HEK293T (cell line): ENCODE measurements at regions not wholly inside any gene's neighbourhood (a gene's known extent, or its start where the extent isn't known, plus 50 kb on each side); places are given as distances from the start of the nearest gene placed in this dataset.
A peak's percentile ranks its signal among the peaks of the same experiment; 100 is the strongest.

Source experiments
- CTCF ChIA-PET: fragments of 350-600 bp; formaldehyde crosslinking; extraction: SDS; loops from one replicate; lab custom pipeline; 2021; ENCODE audit warnings: antibody characterized with exemption, inconsistent platforms; lab: Yijun Ruan, JAX
- POLR2A ChIA-PET: fragments of 350-600 bp; formaldehyde crosslinking; extraction: SDS; loops from one replicate; lab custom pipeline; 2020; ENCODE audit warnings: antibody characterized with exemption, inconsistent platforms; lab: Yijun Ruan, JAX
- DNase-seq: peaks from one replicate; pipeline ENCODE4 v3.0.0; 2012; ENCODE audit warnings: mixed read lengths; ENCODE audit errors: extremely low spot score
- ARNT ChIP-seq: fragments of 450-650 bp; IDR thresholded peaks from 2 replicates; pipeline ENCODE4 v1.6.1; 2017; ENCODE audit warnings: mild to moderate bottlenecking
- BHLHE40 ChIP-seq: fragments of 450-650 bp; IDR thresholded peaks from 2 replicates; pipeline ENCODE4 v1.6.1; 2016; ENCODE audit warnings: mild to moderate bottlenecking, moderate library complexity, borderline replicate concordance
- CTBP1 ChIP-seq: fragments of 450-650 bp; IDR thresholded peaks from 2 replicates; pipeline ENCODE4 v1.6.1; 2016; ENCODE audit warnings: borderline replicate concordance
- ELF4 ChIP-seq: fragments of 450-650 bp; IDR thresholded peaks from 2 replicates; pipeline ENCODE4 v1.6.1; 2017; ENCODE audit warnings: antibody characterized with exemption
- FOXA1 ChIP-seq: fragments of 450-650 bp; IDR thresholded peaks from 2 replicates; pipeline ENCODE4 v1.6.1; 2016; ENCODE audit warnings: mild to moderate bottlenecking
- FOXK2 ChIP-seq: fragments of 450-650 bp; IDR thresholded peaks from 2 replicates; pipeline ENCODE4 v1.6.1; 2016; ENCODE audit warnings: mild to moderate bottlenecking
- FOXM1 ChIP-seq: fragments of 450-650 bp; IDR thresholded peaks from 2 replicates; pipeline ENCODE4 v1.6.1; 2017; ENCODE audit warnings: mild to moderate bottlenecking, borderline replicate concordance
- HDGF ChIP-seq: fragments of 450-650 bp; IDR thresholded peaks from 2 replicates; pipeline ENCODE4 v1.6.1; 2017; ENCODE audit warnings: antibody characterized with exemption, borderline replicate concordance
- L3MBTL2 ChIP-seq: fragments of 450-650 bp; conservative IDR thresholded peaks from 2 replicates; pipeline ENCODE4 v1.6.1; 2016; ENCODE audit warnings: mild to moderate bottlenecking
- LEF1 ChIP-seq: fragments of 450-650 bp; IDR thresholded peaks from 2 replicates; pipeline ENCODE4 v1.6.1; 2017; ENCODE audit warnings: mild to moderate bottlenecking, borderline replicate concordance
- NFRKB ChIP-seq: fragments of 450-650 bp; IDR thresholded peaks from 2 replicates; pipeline ENCODE4 v1.6.1; 2016; ENCODE audit warnings: mild to moderate bottlenecking, moderate library complexity
- PKNOX1 ChIP-seq: fragments of 450-650 bp; IDR thresholded peaks from 2 replicates; pipeline ENCODE4 v1.6.1; 2016
- SP1 ChIP-seq: fragments of 450-650 bp; IDR thresholded peaks from 2 replicates; pipeline ENCODE4 v1.6.1; 2017
- SUZ12 ChIP-seq: fragments of 450-650 bp; IDR thresholded peaks from 2 replicates; pipeline ENCODE4 v1.6.1; 2016; ENCODE audit warnings: mild to moderate bottlenecking
- TARDBP ChIP-seq: fragments of 450-650 bp; IDR thresholded peaks from 2 replicates; pipeline ENCODE4 v1.6.1; 2016
- ZNF384 ChIP-seq: fragments of 450-650 bp; IDR thresholded peaks from 2 replicates; pipeline ENCODE4 v1.6.1; 2016

- DNase-seq: no peak
- TF ChIP-seq FOXA1 (no peak), SUZ12 (no peak), L3MBTL2 (no peak), FOXK2 (no peak), ELF4 (no peak), FOXM1 (no peak), SP1 (no peak), PKNOX1 (no peak), HDGF (no peak), BHLHE40 (no peak), ZNF384 (no peak), ARNT (no peak)
- POLR2A ChIA-PET: no interaction called here
- CTCF ChIA-PET: interaction anchor here (0.6 kb wide), 1 partner anchor 414 kb away, joined by 3 read pairs; no protein-coding TSS in a partner anchor
Observed at GRCh38 chr3:55296791-55297190, 190.3 kb downstream of the WNT5A start.

- DNase-seq: no peak
- ChIA-PET POLR2A (no interaction called here), CTCF (no interaction called here)
Observed at GRCh38 chr3:55296030-55296429, 191.1 kb downstream of the WNT5A start.

GRCh38 chr3:55294557-55294956 is 192.5 kb downstream of the WNT5A start:
- POLR2A ChIA-PET: no interaction called here
- TF ChIP-seq FOXK2 (no peak), TARDBP (no peak), SUZ12 (no peak), CTBP1 (no peak), LEF1 (no peak), L3MBTL2 (no peak), ELF4 (no peak)
- CTCF ChIA-PET: no interaction called here
- no peak for DNase-seq

More at GRCh38 chr3:55296030-55296429, 191.1 kb downstream of the WNT5A start:
- TF ChIP-seq SUZ12 (no peak), ELF4 (no peak), L3MBTL2 (no peak), NFRKB (no peak), FOXM1 (no peak), CTBP1 (no peak), LEF1 (no peak), ZNF384 (no peak), HDGF (no peak), FOXK2 (no peak), PKNOX1 (no peak), BHLHE40 (no peak), FOXA1 (no peak), ARNT (no peak), TARDBP (no peak), SP1 (no peak)

- TF ChIP-seq ARNT: no peak
- DNase-seq: peak; percentile 30
- POLR2A ChIA-PET: no interaction called here
- CTCF ChIA-PET: no interaction called here
Observed at GRCh38 chr3:55292360-55292759, 194.7 kb downstream of the WNT5A start.

- POLR2A ChIA-PET: no interaction called here
- CTCF ChIA-PET: no interaction called here
- no peak for DNase-seq
- TF ChIP-seq FOXK2: no peak
- no peak for TF ChIP-seq NFRKB
- TF ChIP-seq BHLHE40: no peak
- no peak for TF ChIP-seq FOXM1
- TF ChIP-seq FOXA1: no peak
- TF ChIP-seq PKNOX1: no peak
- no peak for TF ChIP-seq LEF1
- no peak for TF ChIP-seq ELF4
- TF ChIP-seq TARDBP: no peak
- no peak for TF ChIP-seq SP1
- no peak for TF ChIP-seq L3MBTL2
- TF ChIP-seq SUZ12: no peak
- TF ChIP-seq ARNT: no peak
- TF ChIP-seq ZNF384: no peak
- no peak for TF ChIP-seq CTBP1
- no peak for TF ChIP-seq HDGF
Observed at GRCh38 chr3:55288657-55289056, 198.4 kb downstream of the WNT5A start.

- ChIA-PET CTCF (no interaction called here), POLR2A (no interaction called here)
- no peak for DNase-seq
- TF ChIP-seq LEF1: no peak
- TF ChIP-seq FOXK2: no peak
- TF ChIP-seq TARDBP: no peak
- TF ChIP-seq HDGF: no peak
- TF ChIP-seq FOXM1: no peak
- TF ChIP-seq CTBP1: no peak
- TF ChIP-seq PKNOX1: no peak
- TF ChIP-seq SP1: no peak
- no peak for TF ChIP-seq FOXA1
Observed at GRCh38 chr3:55286693-55287092, 200.4 kb downstream of the WNT5A start.

GRCh38 chr3:55285156-55285555 is 201.9 kb downstream of the WNT5A start:
- no peak for DNase-seq
- CTCF ChIA-PET: no interaction called here
- TF ChIP-seq L3MBTL2 (no peak), SP1 (no peak), TARDBP (no peak), FOXA1 (no peak), HDGF (no peak), LEF1 (no peak), BHLHE40 (no peak), ZNF384 (no peak), ELF4 (no peak), PKNOX1 (no peak), NFRKB (no peak), ARNT (no peak)
- POLR2A ChIA-PET: no interaction called here
